Type B pancreatic cell (in vitro differentiated cells): ENCODE measurements at regions not wholly inside any gene's neighbourhood (a gene's known extent, or its start where the extent isn't known, plus 50 kb on each side); places are given as distances from the start of the nearest gene placed in this dataset.
"Not testable (repeated sequence)": the region's sequence is repeated elsewhere in the genome, so short reads cannot be mapped to it uniquely, and the experiment has no call there.

ENCODE experiments used
- DNase-seq: peaks from one replicate; pipeline ENCODE4 v3.0.0; 2021; ENCODE audit warnings: mixed read lengths; ENCODE audit not compliant: unreplicated experiment; ENCODE audit errors: extremely low spot score
- H3K27ac Mint-ChIP-seq: 2 replicates; pipeline ENCODE4 v1.8.0; 2021; ENCODE audit warnings: mild to moderate bottlenecking, mixed read lengths
- H3K27me3 Mint-ChIP-seq: 2 replicates; pipeline ENCODE4 v1.8.0; 2021; ENCODE audit warnings: mixed read lengths
- H3K36me3 Mint-ChIP-seq: 2 replicates; pipeline ENCODE4 v1.8.0; 2021; ENCODE audit warnings: mixed read lengths
- H3K4me1 Mint-ChIP-seq: one replicate; pipeline ENCODE4 v1.8.0; 2021; ENCODE audit warnings: mixed read lengths; ENCODE audit not compliant: unreplicated experiment
- H3K4me3 Mint-ChIP-seq: 2 replicates; pipeline ENCODE4 v1.8.0; 2021; ENCODE audit warnings: mild to moderate bottlenecking, mixed read lengths
- H3K9me3 Mint-ChIP-seq: 2 replicates; pipeline ENCODE4 v1.8.0; 2021; ENCODE audit warnings: mixed read lengths
- CTCF ChIP-seq: fragments of 200-600 bp; sonication (generic); conservative IDR thresholded peaks from 2 replicates; pipeline ENCODE4 v1.5.0; 2021; ENCODE audit warnings: antibody characterized with exemption, mild to moderate bottlenecking

GRCh38 chr5:13081116-13081515 lies 863.4 kb downstream of the DNAH5 start:
- no peak for DNase-seq
- H3K4me1 Mint-ChIP-seq = no peaks in the 10 kb centered on the region
- no peak overlapping the region for H3K27ac Mint-ChIP-seq
- no peaks in the 10 kb centered on the region for H3K9me3 Mint-ChIP-seq
- no peak for TF ChIP-seq CTCF
- H3K4me3 Mint-ChIP-seq = no peak overlapping the region
- H3K27me3 Mint-ChIP-seq = no peaks in the 10 kb centered on the region
- no peaks in the 10 kb centered on the region for H3K36me3 Mint-ChIP-seq

GRCh38 chr5:13072936-13073335 lies 871.6 kb downstream of the DNAH5 start:
- not testable (repeated sequence) for H3K27me3 Mint-ChIP-seq, H3K4me3 Mint-ChIP-seq, H3K9me3 Mint-ChIP-seq, H3K27ac Mint-ChIP-seq, H3K36me3 Mint-ChIP-seq, DNase-seq, H3K4me1 Mint-ChIP-seq

- H3K36me3 Mint-ChIP-seq = no peaks in the 10 kb centered on the region
- no peak overlapping the region for H3K4me3 Mint-ChIP-seq
- no peaks in the 10 kb centered on the region for H3K4me1 Mint-ChIP-seq
- no peak for TF ChIP-seq CTCF
- no peaks in the 10 kb centered on the region for H3K9me3 Mint-ChIP-seq
- H3K27ac Mint-ChIP-seq = no peak overlapping the region
- H3K27me3 Mint-ChIP-seq = no peaks in the 10 kb centered on the region
- no peak for DNase-seq
Observed at GRCh38 chr5:13063088-13063487, 881.4 kb downstream of the DNAH5 start.

GRCh38 chr5:13045897-13046551 lies 898.5 kb downstream of the DNAH5 start:
- H3K27ac Mint-ChIP-seq = no peak overlapping the region
- H3K27me3 Mint-ChIP-seq = no peaks in the 10 kb centered on the region
- H3K36me3 Mint-ChIP-seq = no peaks in the 10 kb centered on the region
- DNase-seq = no peak
- no peaks in the 10 kb centered on the region for H3K4me1 Mint-ChIP-seq
- no peak for TF ChIP-seq CTCF
- H3K9me3 Mint-ChIP-seq = no peaks in the 10 kb centered on the region
- H3K4me3 Mint-ChIP-seq = no peak overlapping the region

GRCh38 chr5:13034061-13034460 lies 910.4 kb downstream of the DNAH5 start:
- Mint-ChIP-seq H3K27me3 (no peaks in the 10 kb centered on the region), H3K4me1 (no peaks in the 10 kb centered on the region), H3K4me3 (no peak overlapping the region), H3K36me3 (no peaks in the 10 kb centered on the region), H3K27ac (no peak overlapping the region), H3K9me3 (no peaks in the 10 kb centered on the region)
- no peak for TF ChIP-seq CTCF
- DNase-seq = no peak

GRCh38 chr5:13029211-13029610 lies 915.3 kb downstream of the DNAH5 start:
- Mint-ChIP-seq H3K36me3 (no peaks in the 10 kb centered on the region), H3K9me3 (no peaks in the 10 kb centered on the region), H3K27ac (no peak overlapping the region), H3K4me1 (no peaks in the 10 kb centered on the region), H3K27me3 (no peaks in the 10 kb centered on the region), H3K4me3 (no peak overlapping the region)
- no peak for DNase-seq
- TF ChIP-seq CTCF = no peak
